GM21367 (cell line): ENCODE measurements at regions not wholly inside any gene's neighbourhood (a gene's known extent, or its start where the extent isn't known, plus 50 kb on each side); places are given as distances from the start of the nearest gene placed in this dataset.

Source experiments
- ATAC-seq: cut with Tn5 transposase; IDR thresholded peaks from one replicate; pipeline ENCODE4 v1.9.1; 2021; ENCODE audit not compliant: unreplicated experiment

- ATAC-seq, result no peak
These were observed 144.1 kb upstream of the MGAT5 start for GRCh38 chr2:134109725-134110124.

GRCh38 chr2:134110532-134110931 is 143.3 kb upstream of the MGAT5 start:
- no peak for ATAC-seq

GRCh38 chr2:134117676-134118075 is 136.2 kb upstream of the MGAT5 start:
- no peak for ATAC-seq

- peak; percentile 47 for ATAC-seq
These were observed 135.4 kb upstream of the MGAT5 start for GRCh38 chr2:134118279-134119116.

- ATAC-seq, result peak; percentile 6
These were observed 134.7 kb upstream of the MGAT5 start for GRCh38 chr2:134119117-134119712.

DNA sequence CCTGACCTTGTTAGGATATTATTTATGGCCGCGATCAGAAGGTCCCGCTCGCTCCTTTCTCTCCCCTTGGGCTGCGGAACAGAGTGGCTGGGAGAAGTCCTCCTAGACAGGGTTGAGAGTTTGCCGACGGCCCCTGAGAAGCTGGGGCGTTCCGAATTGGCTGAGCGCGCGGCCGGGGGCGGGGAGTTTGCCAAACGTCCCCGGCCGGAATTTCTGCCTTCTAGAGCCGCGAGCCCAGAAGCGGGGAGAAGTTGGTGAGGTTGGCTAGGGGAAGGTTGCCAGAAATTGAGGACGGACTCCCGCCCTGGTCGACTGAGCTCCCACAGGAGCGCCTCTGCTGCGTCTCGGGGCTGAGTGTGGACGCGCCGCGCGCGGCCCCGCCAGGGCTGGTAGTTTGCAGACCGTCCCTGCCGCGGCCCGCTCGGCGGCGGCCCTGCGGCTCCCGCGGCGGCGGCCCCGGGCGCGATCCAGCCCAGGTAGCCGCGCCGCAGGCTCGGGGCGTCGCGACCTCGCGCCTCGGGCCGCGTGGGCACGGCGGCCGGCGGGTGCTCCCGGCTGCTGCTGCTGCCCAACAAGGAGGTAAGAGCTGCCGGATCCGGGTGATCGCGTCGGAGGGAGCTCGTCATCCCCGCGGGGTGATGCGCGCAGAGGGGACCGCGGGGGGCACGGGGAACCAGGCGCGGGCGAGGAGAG is 134.0 kb upstream of the MGAT5 start:
- ATAC-seq, result peak; percentile 57

DNA sequence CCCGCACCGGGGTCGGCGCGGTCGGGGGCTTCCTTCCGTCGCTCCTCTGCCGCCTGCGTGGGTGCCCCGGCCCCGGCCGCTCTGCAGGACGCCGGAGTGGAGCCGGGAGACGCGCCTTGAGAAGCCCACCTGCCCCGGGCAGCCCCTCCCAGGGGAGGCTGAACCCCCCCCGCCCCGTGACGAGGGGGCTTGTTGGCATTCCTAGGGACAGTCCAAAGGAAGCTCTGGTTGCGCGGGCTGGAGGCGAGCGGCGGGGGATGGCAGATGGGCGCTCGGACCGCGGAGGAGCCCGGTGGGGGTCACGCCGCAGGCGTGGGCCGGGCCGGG is 133.5 kb upstream of the MGAT5 start:
- ATAC-seq, result no peak

GRCh38 chr2:134120733-134121630 is 132.9 kb upstream of the MGAT5 start:
- ATAC-seq, result peak; percentile 34

- no peak for ATAC-seq
These were observed 131.3 kb upstream of the MGAT5 start for GRCh38 chr2:134122610-134123009.

DNA sequence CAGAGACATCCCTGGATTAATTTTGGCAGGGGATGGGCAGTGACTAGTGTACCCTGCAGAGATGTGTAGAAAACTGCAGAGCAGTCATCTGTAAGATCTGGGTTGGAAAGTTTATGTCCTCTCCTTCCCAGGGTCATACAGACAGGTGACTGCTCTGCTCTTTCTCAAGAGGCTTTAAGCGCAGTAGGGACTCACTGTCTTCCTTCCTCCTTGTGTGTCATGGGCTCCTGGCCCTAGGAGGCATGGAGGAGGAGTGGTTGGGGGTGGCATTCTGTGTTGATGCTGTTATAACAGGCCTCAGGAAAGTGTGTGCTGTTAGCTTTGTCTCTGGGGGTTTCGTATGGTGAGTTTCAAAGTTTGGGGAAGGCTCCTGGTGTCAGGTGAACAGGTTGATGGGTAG is 130.5 kb upstream of the MGAT5 start:
- ATAC-seq, result no peak

GRCh38 chr2:134124047-134124753 is 129.7 kb upstream of the MGAT5 start:
- no peak for ATAC-seq

DNA sequence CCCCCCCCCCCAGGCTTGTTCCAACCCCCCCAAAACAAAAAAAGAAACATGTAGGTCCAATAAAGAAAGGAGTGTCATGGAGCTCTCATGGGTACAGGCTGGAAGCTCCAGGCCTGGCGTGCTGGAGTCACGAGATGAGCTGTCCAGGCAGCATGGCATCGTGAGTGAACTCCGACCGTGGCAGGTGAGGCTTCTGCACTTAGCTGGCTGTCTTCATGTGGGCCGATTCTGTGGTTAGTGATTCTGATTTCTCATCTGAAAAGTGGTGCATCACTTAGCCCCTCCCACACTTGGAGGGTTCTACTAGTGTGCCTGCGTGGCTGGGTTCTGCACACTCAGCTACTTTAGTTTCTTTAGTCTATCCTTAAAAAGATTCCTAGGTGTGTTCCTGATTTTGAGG is 126.4 kb upstream of the MGAT5 start:
- peak; percentile 58 for ATAC-seq

GRCh38 chr2:134128746-134129145 is 125.1 kb upstream of the MGAT5 start:
- no peak for ATAC-seq

DNA sequence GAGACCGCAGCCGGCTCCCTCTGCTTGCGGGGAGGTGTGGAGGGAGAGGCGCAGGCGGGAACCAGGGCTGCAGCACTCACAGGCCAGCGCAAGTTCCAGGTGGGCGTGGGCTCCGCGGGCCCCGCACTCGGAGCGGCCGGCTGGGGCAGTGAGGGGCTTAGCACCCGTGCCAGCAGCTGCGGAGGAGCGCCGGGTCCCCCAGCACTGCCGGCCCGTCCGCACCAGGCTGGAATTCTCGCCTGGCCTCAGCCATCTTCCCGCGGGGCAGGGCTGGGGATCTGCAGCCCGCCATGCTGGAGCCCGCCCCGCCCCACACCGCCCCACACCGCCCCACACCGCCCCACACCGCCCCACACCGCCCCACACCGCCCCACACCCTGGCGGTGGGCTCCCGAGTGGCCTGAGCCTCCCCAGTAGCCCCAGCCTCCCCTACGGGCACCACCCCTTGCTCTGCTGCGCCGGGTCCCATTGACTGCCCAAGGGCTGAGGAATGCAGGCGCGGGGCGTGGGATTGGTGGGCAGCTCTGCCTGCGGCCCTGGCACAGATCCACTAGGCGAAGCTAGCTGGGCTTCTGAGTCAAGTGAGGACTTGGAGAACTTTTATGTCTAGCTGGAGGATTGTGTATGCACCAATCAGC is 123.9 kb upstream of the MGAT5 start:
- no peak for ATAC-seq

- no peak for ATAC-seq
These were observed 122.0 kb upstream of the MGAT5 start for GRCh38 chr2:134131681-134132489.

- ATAC-seq, result no peak
These were observed 121.4 kb upstream of the MGAT5 start for GRCh38 chr2:134132490-134132857.

DNA sequence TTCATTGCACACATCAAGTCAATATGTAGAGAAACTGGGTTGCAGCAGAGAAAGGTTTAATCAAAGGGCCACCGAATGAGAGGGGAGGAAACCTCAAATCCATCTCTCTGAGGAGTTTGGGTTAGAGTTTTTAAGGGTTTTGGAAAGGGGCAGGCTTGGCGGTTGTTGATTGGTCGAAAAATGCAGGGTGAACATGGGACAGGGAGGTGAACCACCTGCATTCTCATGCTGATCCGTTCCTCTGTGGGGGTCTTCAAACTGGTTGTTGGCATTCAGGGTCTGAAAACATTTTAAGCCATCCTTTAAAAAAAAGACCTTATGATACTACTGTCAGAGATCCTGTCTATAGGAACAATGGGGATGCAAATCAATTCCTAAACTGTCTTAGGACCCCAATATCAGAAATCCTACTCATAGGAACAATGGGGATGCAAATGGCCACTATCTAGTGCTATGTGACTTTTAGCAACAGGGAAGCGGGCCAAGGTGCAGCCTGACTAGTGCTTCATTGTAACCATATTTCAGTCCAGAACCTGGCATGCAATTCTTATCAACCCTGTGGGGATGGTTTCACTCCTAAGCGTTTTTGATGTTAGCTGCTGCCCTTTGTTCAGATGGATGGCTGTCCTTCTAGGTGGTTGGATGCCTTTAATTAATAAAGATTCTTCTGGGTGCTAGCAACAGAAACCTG is 120.1 kb upstream of the MGAT5 start:
- ATAC-seq, result no peak

GRCh38 chr2:134134313-134134706 is 119.6 kb upstream of the MGAT5 start:
- no peak for ATAC-seq

- ATAC-seq, result no peak
These were observed 119.0 kb upstream of the MGAT5 start for GRCh38 chr2:134134827-134135226.
